D721Med (cell line): ENCODE measurements at regions not wholly inside any gene's neighbourhood (a gene's known extent, or its start where the extent isn't known, plus 50 kb on each side); places are given as distances from the start of the nearest gene placed in this dataset.

ENCODE experiments used
- DNase-seq: peaks from one replicate; pipeline ENCODE4 v3.0.0; 2011; ENCODE audit warnings: low spot score; ENCODE audit not compliant: insufficient read length
- FAIRE-seq: peaks from 2 replicates; lab custom pipeline; 2011; peaks lifted over from hg19 to GRCh38; lab: Jason Lieb, UNC
- CTCF ChIP-seq: IDR thresholded peaks from 2 replicates; pipeline ENCODE4 v1.5.1; 2012; ENCODE audit warnings: mild to moderate bottlenecking, control low read depth; ENCODE audit not compliant: insufficient read depth; ENCODE audit errors: missing control alignments

- FAIRE-seq (no peak), DNase-seq (no peak)
- TF ChIP-seq CTCF = no peak
These were observed 455.9 kb upstream of the MARCKS start for GRCh38 chr6:113401231-113401630.

GRCh38 chr6:113402544-113402943 lies 454.6 kb upstream of the MARCKS start:
- FAIRE-seq (no peak), DNase-seq (no peak)
- TF ChIP-seq CTCF = no peak

GRCh38 chr6:113403966-113404595 lies 453.1 kb upstream of the MARCKS start:
- FAIRE-seq (no peak), DNase-seq (no peak)
- no peak for TF ChIP-seq CTCF

- no peak for FAIRE-seq
- no peak for DNase-seq
These were observed 451.7 kb upstream of the MARCKS start for GRCh38 chr6:113405326-113406047.

GRCh38 chr6:113406048-113406695 lies 451.0 kb upstream of the MARCKS start:
- TF ChIP-seq CTCF = no peak
- FAIRE-seq (no peak), DNase-seq (no peak)

More at GRCh38 chr6:113405326-113406047, 451.7 kb upstream of the MARCKS start:
- TF ChIP-seq CTCF = no peak

GRCh38 chr6:113411011-113411410 lies 446.1 kb upstream of the MARCKS start:
- DNase-seq (no peak), FAIRE-seq (no peak)
- no peak for TF ChIP-seq CTCF
